ES-I3 (cell line): ENCODE measurements at regions not wholly inside any gene's neighbourhood (a gene's known extent, or its start where the extent isn't known, plus 50 kb on each side); places are given as distances from the start of the nearest gene placed in this dataset.
"Not testable (repeated sequence)": the region's sequence is repeated elsewhere in the genome, so short reads cannot be mapped to it uniquely, and the experiment has no call there.

Experiments used
- H3K36me3 ChIP-seq: 2 replicates; pipeline ENCODE4 v1.6.1; 2013; ENCODE audit warnings: mild to moderate bottlenecking, low read length, control low read depth, moderate library complexity; ENCODE audit not compliant: insufficient read depth
- H3K4me1 ChIP-seq: 2 replicates; pipeline ENCODE4 v1.6.1; 2013; ENCODE audit warnings: mild to moderate bottlenecking, control low read depth, low read length; ENCODE audit not compliant: insufficient read depth
- H3K9ac ChIP-seq: 2 replicates; pipeline ENCODE4 v1.6.1; 2013; ENCODE audit warnings: low read depth, mild to moderate bottlenecking, low read length, moderate library complexity
- H3K9me3 ChIP-seq: 2 replicates; pipeline ENCODE4 v1.6.1; 2013; ENCODE audit warnings: mild to moderate bottlenecking, low read length, moderate library complexity; ENCODE audit not compliant: control insufficient read depth, insufficient read depth

DNA sequence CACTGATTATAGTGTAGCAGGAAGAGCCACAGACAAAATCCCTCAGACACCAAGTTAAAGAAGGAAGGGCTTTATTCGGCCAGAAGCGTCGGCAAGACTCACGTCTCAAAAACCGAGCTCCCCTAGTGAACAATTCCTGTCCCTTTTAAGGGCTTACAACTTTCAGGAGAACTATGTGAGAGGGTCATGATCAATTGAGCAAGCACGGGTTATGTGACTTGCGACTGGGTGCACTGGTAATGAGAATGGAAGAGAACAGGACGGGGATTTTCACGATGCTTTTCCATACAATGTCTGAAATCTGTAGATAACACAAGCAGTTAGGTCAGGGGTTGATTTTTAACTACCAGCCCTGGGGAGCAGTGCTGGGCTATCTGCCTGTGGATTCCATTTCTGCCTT, 116.7 kb downstream of the MFAP3L start:
- Histone ChIP-seq H3K9me3 (peaks cover 3% of the 10 kb centered on the region), H3K4me1 (peaks cover 5% of the 10 kb centered on the region; the same call in 1 of the 2 replicates), H3K9ac (no peak overlapping the region), H3K36me3 (no peaks in the 10 kb centered on the region)

DNA sequence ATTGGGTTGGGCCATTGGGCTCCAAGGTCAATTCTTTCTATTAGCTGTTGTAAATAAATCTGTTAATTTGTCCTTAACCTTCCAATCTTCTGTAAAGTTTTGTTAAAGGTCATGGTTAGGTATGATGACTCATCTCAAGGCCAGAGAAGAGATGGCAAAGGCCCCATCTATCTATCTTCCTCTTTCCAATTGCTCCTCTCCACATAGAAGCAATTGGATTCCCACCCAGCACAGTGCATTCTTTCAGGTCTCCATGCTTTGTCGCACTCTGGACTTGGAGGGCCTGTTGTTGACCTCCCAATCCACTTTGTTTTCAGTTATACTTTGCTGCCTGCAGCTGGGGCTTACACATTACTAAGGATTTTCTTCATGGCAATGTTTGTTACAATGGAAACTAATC, 118.5 kb downstream of the MFAP3L start:
- Histone ChIP-seq H3K4me1 (peaks cover 5% of the 10 kb centered on the region; the same call in 1 of the 2 replicates), H3K9ac (no peak overlapping the region), H3K36me3 (no peaks in the 10 kb centered on the region)

DNA sequence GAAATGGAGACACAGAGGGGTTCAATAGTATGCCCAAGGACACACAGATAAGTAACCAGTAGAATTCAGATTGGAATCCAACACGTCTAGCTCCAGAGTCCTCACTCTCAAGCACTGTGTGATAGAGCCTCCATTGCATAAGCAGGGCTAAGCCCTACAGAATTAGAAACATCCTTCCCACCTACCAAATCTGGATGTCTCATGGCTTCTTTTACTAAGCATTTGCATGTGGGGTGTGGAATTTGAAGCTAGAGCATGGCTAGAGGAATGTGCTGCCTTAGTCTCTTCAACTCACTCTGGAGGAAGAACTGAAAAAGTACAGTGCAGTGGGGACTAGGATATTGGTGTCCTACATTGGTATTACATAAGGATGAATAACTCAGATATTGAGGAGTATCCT, 119.4 kb downstream of the MFAP3L start:
- H3K36me3 ChIP-seq = no peaks in the 10 kb centered on the region
- H3K4me1 ChIP-seq = peaks cover 5% of the 10 kb centered on the region; the same call in 1 of the 2 replicates
- no peak overlapping the region for H3K9ac ChIP-seq
- no peaks in the 10 kb centered on the region for H3K9me3 ChIP-seq

More for the DNA sequence above, 118.5 kb downstream of the MFAP3L start:
- H3K9me3 ChIP-seq = no peaks in the 10 kb centered on the region

DNA sequence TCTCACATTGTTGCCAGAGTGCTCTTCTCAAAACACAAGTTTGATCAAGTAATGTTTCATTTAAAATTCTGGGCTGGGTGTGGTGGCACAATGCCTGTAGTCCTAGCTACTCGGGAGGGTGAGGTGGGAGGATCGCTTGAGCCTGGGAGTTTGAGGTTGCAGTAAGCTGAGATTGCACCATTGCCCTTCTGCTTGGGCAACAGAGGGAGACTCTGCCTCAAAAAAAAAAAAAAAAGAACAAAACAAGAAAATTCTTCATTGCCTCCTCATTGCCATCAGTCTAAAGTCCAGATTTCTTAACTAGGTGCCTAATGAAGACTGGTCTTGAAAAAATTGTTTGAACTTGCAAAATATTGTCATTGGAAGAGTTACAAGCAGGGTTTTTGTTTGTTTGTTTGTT, 120.1 kb downstream of the MFAP3L start:
- no peaks in the 10 kb centered on the region for H3K36me3 ChIP-seq
- H3K9me3 ChIP-seq = no peaks in the 10 kb centered on the region
- H3K4me1 ChIP-seq = peaks cover 5% of the 10 kb centered on the region; the same call in 1 of the 2 replicates
- no peak overlapping the region for H3K9ac ChIP-seq

DNA sequence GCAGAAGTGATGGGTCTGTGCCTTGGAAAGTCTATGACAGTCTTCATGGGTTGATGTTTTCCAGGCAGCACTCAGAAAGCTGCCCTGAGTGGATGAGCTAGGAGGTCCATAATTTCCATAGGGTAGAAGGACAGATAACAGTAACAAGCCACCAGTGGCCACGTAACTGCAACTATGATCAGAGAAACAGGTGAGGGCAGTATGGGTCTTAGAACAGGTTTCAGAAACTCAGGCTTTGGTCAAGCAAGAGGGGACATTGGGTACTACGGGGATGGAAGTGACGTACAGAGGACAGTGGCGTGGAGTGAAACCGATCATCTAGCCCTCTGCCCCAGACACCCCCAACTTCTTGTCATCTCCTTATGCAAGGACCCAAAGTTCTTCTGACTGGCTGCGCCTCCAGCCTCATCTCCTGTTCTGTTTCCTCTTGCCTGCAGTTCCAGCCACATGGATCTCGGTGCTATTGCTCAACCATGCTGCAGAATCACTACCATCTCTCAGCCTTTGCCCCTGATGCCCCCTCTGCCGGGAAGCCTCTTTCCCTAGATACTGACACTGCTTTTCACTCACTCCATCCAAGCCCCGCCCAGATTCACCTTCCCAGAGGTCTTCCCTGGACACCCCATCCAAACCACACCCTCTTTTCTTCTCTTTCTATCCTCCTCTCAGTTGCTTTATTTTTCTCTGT, 123.4 kb downstream of the MFAP3L start:
- Histone ChIP-seq H3K9me3 (no peaks in the 10 kb centered on the region), H3K4me1 (no peaks in the 10 kb centered on the region), H3K36me3 (no peaks in the 10 kb centered on the region), H3K9ac (no peak overlapping the region)

DNA sequence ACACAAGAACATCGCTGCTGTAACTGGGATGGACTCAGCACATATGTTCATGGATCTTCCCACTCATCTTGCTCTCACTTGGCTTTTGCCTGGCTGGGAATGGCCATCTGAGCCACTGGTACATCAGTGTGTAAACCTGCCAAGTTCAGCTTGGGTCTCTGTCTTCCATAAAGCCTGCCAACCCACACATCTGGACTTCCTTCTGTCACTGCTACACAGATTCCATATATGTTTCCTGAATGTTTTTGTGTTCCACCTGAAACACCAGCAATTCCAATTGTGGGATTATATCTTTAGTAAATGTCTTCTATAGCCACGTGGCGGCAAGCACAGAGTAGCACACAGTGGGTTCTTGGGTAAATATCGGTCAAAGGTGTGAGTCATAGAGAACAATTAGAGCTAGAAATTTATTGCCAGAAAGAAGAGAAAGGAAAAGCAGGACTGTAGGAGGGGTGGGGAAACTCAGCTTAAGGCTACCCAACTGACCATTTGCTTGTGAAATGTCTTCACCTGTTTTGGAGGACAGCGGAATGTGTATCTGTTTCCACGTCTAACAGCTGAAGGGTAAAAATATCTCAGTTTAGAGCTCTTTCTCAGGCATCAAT, 125.9 kb downstream of the MFAP3L start:
- H3K4me1 ChIP-seq = no peaks in the 10 kb centered on the region
- H3K9me3 ChIP-seq = no peaks in the 10 kb centered on the region
- no peak overlapping the region for H3K9ac ChIP-seq
- no peaks in the 10 kb centered on the region for H3K36me3 ChIP-seq

DNA sequence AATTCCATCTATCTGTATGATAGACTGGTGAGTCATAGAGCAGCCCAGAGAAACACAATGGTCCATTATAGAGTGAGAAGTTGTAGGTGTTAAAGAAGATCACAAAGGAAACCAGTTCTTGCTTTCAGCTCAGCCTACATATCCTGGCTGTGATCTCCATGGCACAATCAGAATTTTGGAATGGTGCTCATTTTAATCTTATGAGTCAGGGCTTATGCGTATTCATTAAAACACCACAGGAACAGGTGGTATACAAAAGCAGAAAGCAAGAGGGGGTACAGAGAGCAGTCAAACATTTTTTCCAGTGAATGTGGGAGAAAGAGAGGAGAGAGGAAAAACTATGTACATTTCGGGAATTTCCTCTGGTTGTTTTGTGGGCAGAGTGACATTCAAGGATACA, 126.9 kb downstream of the MFAP3L start:
- H3K4me1 ChIP-seq = no peaks in the 10 kb centered on the region
- no peak overlapping the region for H3K9ac ChIP-seq
- H3K36me3 ChIP-seq = no peaks in the 10 kb centered on the region
- H3K9me3 ChIP-seq = no peaks in the 10 kb centered on the region

DNA sequence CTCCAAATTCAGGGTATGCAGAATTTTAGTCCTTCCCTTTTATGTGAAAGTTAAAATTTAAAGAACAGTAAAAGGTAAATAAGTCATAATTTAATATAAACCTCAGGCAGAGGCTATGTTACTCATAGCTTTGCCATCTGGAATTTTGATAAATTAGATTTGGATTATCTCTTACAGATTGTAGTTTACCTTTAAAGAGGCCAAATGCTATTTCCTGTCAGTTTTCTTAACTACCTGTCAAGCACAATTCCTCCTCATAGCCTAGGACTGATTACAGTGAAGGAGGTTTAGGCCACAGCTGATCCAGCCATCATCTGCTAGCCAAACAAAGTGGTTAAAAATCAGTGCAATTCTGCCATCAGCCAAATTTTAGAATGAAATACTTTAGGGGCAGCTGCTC, 128.1 kb downstream of the MFAP3L start:
- Histone ChIP-seq H3K9ac (no peak overlapping the region), H3K36me3 (no peaks in the 10 kb centered on the region), H3K9me3 (no peaks in the 10 kb centered on the region), H3K4me1 (no peaks in the 10 kb centered on the region)

DNA sequence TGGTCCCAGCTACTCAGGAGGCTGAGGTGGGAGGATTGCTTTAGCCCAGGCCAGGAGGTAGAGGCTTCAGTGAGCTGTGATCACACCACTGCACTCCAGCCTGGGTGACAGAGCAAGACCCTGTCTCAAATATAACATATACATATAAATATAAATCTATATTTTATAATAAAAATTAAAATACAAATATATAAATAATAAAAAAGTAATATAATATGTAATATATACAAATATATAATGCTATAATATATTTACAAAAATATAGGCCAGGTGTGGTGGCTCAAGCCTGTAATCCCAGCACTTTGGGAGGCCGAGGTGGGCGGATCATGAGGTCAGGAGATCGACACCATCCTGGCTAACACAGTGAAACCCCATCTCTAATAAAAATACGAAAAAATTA, 131.4 kb downstream of the MFAP3L start:
- not testable (repeated sequence) for H3K36me3 ChIP-seq, H3K9me3 ChIP-seq, H3K9ac ChIP-seq, H3K4me1 ChIP-seq

DNA sequence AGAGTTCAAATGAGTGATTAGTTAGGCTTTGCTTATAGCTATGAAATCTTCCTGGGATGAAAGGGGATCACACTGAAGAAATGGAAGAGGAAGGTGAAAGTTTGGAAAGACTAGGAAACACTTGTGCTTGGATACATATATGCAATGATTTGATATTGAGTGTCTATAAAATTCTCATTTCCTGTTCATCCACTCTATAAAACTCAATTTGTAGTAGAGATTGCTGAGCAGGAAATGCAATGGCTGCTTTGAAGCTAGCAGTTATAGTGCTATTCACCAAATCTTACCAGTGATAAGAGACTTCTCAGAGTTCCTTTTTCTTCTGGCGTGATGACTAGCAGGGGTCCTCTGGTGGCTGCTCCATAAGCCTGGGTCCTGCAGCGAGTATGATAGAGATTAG, 128.1 kb upstream of the HPF1 start:
- H3K4me1 ChIP-seq = no peaks in the 10 kb centered on the region
- H3K9ac ChIP-seq = no peak overlapping the region
- H3K9me3 ChIP-seq = peaks cover 5% of the 10 kb centered on the region; the same call in 1 of the 2 replicates
- no peaks in the 10 kb centered on the region for H3K36me3 ChIP-seq

DNA sequence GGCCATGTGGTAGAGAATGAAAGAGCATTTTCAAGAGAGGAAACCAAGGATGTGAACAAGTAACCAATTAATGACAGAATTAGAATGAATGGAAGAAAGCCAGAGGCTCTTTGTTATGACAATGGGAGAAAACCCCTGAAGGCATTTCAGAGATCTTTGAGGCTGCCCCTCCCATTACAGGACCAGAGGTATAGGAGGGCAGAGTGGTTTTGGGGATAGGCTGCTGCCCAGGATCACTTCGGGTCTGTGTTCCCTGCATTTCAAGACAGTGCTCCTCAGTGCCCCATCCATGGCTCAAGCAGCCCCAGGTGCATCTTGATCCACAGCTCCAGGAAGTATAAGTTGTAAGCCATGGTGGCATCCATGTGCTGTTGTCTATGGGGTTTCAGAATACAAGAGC, 124.0 kb upstream of the HPF1 start:
- H3K4me1 ChIP-seq = peaks cover 4% of the 10 kb centered on the region; the same call in 1 of the 2 replicates
- H3K36me3 ChIP-seq = no peaks in the 10 kb centered on the region
- no peak overlapping the region for H3K9ac ChIP-seq
- peaks cover 5% of the 10 kb centered on the region; the same call in 1 of the 2 replicates for H3K9me3 ChIP-seq

DNA sequence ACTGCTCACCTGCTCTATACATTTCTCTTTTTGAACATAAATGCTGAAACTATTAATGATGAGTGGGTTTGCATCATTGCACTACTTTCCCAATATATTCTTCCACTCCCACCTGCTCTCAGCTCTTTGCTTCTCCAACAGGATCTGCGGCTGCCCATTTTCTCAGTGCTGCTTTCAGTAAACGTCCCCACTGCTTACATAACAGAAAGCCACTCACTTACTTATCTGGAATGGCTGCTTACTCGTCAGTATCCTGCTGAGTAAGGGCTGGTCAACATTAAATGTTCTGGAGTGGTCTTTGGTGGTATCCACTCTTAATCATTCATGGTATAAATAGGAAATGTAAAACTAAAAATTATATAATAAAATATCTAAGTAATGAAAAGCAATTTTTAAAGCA, 112.8 kb upstream of the HPF1 start:
- no peaks in the 10 kb centered on the region; the same call in 1 of the 2 replicates for H3K4me1 ChIP-seq
- H3K9ac ChIP-seq = no peak overlapping the region
- no peaks in the 10 kb centered on the region for H3K9me3 ChIP-seq
- H3K36me3 ChIP-seq = no peaks in the 10 kb centered on the region

DNA sequence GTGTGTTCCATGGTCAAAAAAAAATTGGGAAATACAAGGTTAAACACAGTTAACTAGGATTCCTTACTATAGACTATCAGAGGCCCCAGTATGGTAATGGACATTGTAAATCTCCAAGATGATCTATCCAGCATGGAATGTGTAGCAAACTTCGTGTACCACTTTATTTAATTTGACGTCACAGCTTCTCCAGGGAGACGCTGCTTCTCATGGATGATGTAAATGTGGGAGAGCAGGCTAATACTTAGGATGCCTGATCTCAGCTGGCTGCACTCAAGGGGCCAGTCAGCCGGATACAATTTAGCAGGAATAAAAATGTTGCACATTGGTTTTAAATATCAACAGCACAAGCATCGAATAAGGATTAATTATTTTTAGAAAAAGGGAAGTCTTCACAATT, 111.7 kb upstream of the HPF1 start:
- Histone ChIP-seq H3K36me3 (no peaks in the 10 kb centered on the region), H3K9me3 (no peaks in the 10 kb centered on the region), H3K4me1 (no peaks in the 10 kb centered on the region; the same call in 1 of the 2 replicates), H3K9ac (no peak overlapping the region)

DNA sequence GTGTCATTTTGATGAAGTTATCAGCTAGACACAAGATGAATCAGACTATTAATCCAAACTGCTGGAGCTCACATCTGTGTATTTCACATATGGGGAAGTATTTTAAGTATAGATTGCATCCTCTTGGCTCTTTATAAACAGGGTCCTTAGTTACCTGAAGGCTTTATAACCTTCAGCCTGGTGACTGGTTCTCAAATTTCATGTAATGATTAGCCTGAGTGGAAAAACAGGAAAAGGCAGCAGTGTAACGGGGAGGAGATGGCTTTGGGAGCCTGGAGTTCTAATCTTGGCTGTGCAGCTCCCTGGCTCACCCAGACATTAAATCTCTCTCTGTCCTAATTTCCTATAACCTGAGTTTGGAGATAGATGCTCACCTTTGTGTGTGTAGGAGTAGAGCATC, 103.8 kb upstream of the HPF1 start:
- Histone ChIP-seq H3K9me3 (peaks cover 5% of the 10 kb centered on the region; the same call in 1 of the 2 replicates), H3K9ac (no peak overlapping the region), H3K36me3 (no peaks in the 10 kb centered on the region), H3K4me1 (no peaks in the 10 kb centered on the region)
